Inflammatory macrophage treated with lipopolysaccharide for 4 hours (primary cell): ENCODE measurements at regions not wholly inside any gene's neighbourhood (a gene's known extent, or its start where the extent isn't known, plus 50 kb on each side); places are given as distances from the start of the nearest gene placed in this dataset.

Source experiments
- DNase-seq: peaks from one replicate; pipeline ENCODE4 v3.0.0-alpha.2; 2020

DNA sequence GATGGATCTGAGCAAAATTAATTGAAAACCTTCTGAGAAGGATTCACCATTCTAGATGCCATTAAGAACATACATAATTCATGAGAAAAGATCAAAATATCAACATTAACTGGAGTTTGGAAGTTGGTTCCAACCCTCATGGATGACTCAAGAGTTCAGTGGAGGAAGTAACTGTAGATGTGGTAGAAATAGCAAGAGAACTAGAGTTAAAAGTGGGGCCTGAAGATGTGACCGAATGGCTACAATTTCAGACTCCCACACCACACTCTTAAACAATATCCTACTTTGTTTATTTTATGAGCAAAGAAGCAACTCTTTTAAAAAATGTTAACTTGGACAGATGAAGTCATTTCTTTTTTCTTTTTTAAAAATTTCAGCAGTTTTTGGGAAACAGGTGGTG is 354.3 kb downstream of the KLF12 start:
- DNase-seq, result no peak

DNA sequence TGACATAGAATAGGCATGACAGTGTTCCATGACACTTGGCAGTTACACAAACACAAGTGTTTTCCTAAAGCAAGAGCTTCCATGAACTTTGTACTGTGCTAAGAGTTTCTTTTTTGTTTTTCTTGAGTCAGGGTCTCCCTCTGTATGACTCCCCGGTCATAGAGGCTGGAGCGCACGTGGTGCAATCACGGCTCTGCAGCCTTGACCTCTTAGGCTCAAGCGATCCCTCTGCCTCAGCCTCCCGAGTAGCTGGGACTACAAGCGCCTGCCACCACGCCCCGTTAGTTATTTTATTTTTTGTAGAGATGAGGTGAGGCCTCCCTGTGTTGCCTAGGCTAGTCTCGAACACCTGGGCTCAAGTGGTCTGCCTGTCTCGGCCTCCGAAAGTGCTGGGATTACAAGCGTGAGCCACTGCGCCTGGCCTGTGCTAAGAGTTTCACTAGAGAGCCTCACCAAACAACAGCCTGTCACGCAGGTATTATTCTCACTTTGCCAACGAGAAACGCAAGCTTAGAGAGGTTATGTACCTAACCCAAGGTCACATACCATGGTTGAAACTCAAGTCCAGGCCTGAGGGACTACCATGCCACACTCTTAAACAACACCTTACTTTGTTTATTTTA is 355.9 kb downstream of the KLF12 start:
- DNase-seq, result no peak

GRCh38 chr13:73777134-73777533 is 357.1 kb downstream of the KLF12 start:
- no peak for DNase-seq

DNA sequence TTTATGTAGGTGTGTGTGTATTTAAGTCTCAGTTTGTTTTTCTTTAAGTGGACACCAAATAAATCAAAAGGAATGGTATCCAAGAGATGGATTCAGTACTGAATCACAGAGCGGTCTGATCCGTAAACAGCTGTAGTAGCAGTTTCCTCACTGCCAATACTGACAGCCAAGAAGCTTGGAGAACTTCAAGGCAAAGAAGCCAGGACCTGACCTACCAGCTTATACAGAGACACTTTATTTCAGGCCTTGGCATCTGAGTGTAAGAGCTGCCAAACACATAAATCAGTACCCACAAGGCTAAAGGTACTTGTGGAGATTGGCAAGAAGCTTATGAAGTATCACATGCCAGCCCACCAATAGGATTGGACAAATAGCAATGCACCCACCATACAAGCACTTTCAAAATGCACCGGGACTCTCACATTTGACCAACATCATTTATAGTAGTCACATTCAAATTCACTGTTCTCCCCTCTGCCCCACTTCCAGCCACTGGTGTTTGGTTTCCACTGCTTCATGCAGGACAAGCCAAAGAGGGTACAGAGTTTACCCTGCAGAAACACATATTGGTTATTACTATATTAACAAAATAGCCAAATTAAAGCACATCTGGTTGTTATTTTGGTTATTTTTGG is 357.9 kb downstream of the KLF12 start:
- DNase-seq, result no peak

DNA sequence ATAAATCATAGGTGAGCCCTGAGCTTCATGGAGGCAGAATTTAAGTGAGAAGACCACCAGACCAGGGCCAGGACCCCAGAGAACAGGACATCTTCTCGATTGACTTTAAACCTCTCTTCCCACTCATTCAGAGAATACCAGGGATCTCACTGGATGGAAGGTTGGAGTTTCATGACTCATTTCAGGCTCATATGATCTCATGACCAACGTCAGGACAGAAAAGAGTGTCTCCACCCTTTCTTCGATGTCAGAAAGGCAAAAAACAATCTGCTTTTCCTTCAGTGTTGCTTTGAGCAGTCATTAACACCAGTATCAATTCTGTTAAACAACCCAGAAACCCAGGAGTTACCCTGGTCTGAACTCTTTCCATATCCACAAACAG is 361.0 kb downstream of the KLF12 start:
- no peak for DNase-seq

GRCh38 chr13:73772449-73773167 is 361.6 kb downstream of the KLF12 start:
- no peak for DNase-seq

DNA sequence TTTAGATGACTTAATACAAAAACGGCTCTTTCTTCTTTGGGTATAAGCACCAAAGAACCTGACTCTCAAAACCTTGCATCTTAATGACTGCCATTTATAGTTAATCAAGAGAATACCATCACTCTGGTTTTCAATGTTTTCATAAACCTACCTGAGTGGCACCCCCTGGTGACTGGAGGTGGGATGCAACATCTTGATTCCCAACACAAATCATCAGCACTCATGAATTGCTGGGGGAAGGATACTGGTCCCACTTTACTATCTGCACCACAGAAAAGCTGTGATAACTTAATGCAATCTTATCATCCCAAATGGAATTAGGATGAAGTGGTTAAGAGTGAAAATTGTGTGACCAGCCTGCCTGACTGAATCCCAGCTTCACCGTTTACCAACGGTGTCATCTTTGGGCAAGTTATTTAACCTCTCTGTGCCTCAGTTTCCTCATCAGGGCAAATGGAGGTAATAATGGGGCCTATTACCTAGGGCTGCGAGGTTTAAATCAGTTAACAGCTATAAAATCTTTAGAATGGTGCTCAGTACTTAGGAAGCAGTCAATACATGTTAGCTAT is 366.4 kb downstream of the KLF12 start:
- no peak for DNase-seq

- peak; percentile 5 for DNase-seq
These were observed 366.9 kb downstream of the KLF12 start for GRCh38 chr13:73767191-73767741.

DNA sequence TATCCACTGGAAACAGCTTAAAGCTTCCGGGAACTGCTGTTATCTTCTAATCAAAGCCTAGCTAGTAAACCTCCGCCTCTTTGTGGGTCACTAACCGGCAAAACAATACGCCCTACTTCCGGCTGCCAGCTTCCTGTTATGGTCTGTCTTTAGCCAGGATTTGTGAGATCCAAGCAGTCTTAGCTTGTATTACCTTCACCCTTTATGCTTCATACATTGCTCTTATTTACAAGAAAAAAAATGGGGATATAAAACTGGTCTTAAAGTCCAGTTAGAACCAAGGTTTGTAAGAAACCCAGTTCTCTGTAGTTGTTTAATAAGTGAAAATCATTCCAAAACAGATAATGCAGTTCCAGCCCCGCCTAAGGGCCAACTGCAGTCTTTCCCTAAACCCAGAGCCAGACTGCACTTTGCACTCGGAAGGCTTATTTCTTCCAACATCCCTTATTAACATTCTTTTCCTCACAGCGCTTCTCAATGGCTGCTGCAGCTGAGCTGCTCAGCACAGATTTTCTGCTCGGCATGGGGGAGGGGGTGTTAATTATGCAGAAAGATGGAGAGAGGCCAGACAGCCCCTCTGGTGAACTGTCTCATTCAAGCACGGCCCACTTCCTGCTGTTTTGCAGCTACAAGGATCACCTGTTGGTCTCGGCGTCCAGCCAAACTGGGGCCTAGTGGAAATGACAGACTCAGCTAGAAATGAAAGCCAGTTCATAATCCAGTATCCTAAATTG is 368.4 kb downstream of the KLF12 start:
- peak; percentile 6 for DNase-seq

DNA sequence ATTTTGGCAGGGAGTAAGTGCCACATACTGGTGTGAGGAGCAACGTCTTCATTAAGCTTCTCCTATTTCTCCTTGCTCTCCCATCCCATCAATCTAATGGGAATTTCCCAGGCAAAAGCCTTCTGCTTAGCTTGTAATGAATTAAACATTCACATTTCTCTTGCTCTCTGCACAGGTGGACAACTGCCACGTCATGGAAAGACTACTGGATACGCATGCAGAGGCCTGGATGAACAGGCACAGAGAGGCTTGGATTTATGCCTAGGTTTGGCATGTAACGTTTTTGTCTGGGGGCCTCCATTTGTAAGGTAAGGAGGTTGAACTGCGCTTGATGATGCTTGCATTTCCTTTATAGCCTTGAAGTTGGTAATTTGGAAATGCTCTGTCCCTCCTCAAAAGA is 374.8 kb downstream of the KLF12 start:
- DNase-seq, result no peak

DNA sequence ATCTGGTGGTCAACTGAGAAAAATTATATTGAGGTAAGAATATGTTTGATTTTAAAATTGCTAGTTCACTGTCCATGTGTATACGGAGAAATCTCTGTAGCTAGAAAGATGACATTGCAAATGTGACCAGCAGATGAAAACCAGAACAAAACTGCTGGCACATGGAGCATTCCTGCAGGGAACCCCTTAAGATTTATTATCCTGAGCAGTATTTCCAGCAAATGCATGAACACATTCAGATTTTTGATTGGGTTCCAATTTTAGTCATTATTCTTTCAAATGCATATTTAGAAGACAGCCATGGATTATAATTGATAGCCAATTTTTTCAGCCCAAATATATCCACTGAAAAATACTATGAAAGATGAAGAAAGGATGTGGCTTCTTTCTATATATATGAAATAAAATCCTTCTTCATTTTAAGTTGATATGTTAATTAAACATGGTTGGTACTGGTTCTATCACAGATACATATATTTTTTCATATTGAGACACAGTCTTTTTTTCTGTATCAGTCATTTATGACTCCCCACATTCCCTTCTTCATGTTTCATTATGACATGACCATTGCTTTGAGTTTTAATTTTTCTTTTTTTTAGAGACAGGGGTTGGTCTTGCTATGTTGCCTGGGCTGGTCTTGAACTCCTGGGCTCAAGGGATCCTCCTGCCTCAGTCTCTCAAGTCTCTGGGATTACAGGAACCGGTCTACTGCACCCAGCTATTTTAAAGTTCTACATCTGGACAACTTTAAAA is 376.5 kb downstream of the KLF12 start:
- no peak for DNase-seq

DNA sequence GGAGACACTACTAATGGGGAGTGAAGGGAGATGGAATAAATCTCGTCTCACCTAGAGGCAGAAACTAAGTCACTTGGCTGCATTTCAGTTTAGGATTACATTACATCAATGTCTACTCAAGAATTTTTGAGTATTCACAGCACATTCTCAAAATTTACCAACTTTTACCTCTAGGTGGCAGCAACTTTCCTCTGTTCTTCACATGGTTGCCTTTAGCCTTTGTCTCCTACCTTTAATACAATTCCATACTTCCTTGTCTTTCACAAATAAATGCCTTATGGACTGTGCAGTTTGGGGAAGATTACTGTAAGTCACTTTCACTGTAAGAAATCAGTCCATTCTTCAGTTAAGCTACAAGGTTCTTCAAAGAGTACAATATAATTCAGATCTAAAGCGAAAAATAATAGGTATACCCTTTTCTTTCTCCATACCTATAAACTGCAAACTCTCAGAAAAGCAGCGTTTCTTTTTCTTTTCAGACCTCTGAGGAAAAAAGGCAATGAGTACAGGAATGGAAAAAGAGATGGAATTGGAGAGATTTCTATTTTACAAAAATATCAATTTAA is 379.4 kb downstream of the KLF12 start:
- peak; percentile 46 for DNase-seq

GRCh38 chr13:73754241-73754640 is 380.0 kb downstream of the KLF12 start:
- DNase-seq, result no peak

DNA sequence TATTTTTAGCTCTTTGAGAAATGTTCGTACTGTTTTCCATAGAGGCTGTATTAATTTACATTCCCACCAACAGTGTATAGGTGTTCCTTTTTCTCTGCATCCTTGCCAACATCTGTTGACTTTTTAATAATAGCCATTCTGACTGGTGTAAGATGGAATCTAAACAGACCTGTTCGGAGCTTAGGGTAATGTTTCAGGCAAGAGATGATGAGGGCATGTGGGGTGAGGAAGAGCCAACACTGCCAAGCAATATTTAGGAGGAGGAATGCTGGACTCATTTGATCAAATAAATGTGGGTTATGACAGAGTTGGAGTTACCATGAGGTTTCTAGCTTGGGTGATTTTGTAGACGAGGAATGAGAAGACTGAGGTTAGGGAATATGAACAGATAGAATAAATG is 382.9 kb downstream of the KLF12 start:
- DNase-seq, result no peak

- no peak for DNase-seq
These were observed 385.8 kb downstream of the KLF12 start for GRCh38 chr13:73748404-73748803.

GRCh38 chr13:73745190-73745589 is 389.0 kb downstream of the KLF12 start:
- no peak for DNase-seq

- no peak for DNase-seq
These were observed 391.2 kb downstream of the KLF12 start for GRCh38 chr13:73742982-73743381.

- no peak for DNase-seq
These were observed 392.5 kb downstream of the KLF12 start for GRCh38 chr13:73741742-73742141.

DNA sequence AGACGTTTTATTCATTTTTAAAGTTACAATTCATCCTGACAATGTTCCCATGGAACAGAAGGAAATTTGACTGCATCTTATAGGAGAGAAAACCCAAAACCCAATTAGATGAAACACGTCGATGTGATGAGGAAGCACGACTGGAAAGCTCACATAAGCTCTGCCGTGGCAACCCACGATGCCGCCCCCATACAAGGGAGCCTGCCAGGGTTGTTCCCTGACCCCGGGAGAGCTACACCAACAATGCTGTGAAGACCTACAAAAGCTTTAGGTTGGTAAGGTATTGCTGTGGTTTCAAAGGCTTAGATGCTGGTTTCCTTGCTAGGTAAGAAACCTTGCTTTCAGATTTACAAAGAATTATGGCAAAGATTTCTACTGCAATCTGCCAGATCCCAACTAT is 393.1 kb downstream of the KLF12 start:
- DNase-seq, result no peak

DNA sequence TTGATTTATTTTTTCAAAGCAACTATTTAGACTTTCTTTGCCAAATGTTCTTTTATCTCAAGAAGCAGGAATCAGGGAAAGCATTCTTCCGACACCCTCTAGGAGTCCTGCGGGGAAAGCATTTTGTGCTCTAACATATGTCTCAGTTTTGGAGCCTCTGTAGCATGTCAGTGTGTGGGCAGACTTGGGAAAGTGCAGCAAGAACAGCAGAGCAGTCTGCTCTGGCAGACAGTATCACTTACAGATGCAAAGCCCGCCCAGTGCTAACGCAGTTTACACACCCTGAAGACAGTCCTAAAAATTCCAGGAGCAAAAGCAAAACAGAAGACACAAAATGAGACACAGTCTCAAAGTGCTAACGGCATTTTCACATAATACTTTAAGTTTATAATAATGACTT is 393.5 kb downstream of the KLF12 start:
- DNase-seq, result no peak

GRCh38 chr13:73739394-73739793 is 394.8 kb downstream of the KLF12 start:
- DNase-seq, result no peak

- no peak for DNase-seq
These were observed 395.6 kb downstream of the KLF12 start for GRCh38 chr13:73738626-73739025.
